SK-N-MC (cell line): ENCODE measurements at regions not wholly inside any gene's neighbourhood (a gene's known extent, or its start where the extent isn't known, plus 50 kb on each side); places are given as distances from the start of the nearest gene placed in this dataset.

Experiments
- DNase-seq: peaks from one replicate; pipeline ENCODE4 v3.0.0-alpha.2; 2011; ENCODE audit warnings: low read depth, low spot score
- H3K27ac ChIP-seq: fragments of 200-600 bp; sonication (generic); 2 replicates; pipeline ENCODE4 v1.5.1; 2016; ENCODE audit warnings: mixed run types
- H3K36me3 ChIP-seq: fragments of 200-600 bp; sonication (generic); 2 replicates; pipeline ENCODE4 v1.6.1; 2017; ENCODE audit warnings: antibody characterized with exemption, low read length, mixed read lengths; ENCODE audit not compliant: insufficient read depth
- H3K4me3 ChIP-seq: fragments of 200-600 bp; sonication (generic); 2 replicates; pipeline ENCODE4 v1.5.1; 2016
- H3K9ac ChIP-seq: fragments of 200-600 bp; sonication (generic); 2 replicates; pipeline ENCODE4 v1.8.0; 2017; ENCODE audit warnings: mixed run types, mixed read lengths; ENCODE audit not compliant: insufficient read length
- H3K9me3 ChIP-seq: fragments of 200-600 bp; sonication (generic); 2 replicates; pipeline ENCODE4 v1.6.1; 2017; ENCODE audit warnings: low read depth, mild to moderate bottlenecking, antibody characterized with exemption, low read length, moderate library complexity, mixed read lengths
- EZH2 ChIP-seq: fragments of 200-600 bp; sonication (generic); IDR thresholded peaks from one replicate; pipeline ENCODE4 v1.6.1; 2017; ENCODE audit warnings: antibody characterized with exemption
- FOXP2 ChIP-seq: optimal IDR thresholded peaks from 2 replicates; pipeline ENCODE3; 2011; ENCODE audit warnings: mild to moderate bottlenecking, moderate library complexity; ENCODE audit not compliant: insufficient read depth; ENCODE audit errors: extremely low read length, control extremely low read depth
- POLR2AphosphoS5 ChIP-seq: IDR thresholded peaks from 2 replicates; pipeline ENCODE4 v1.6.1; 2012; ENCODE audit warnings: mild to moderate bottlenecking, low read depth, low read length, borderline replicate concordance

- no peak overlapping the region for H3K9ac ChIP-seq
- no peaks in the 10 kb centered on the region for H3K36me3 ChIP-seq
- no peaks in the 10 kb centered on the region for H3K9me3 ChIP-seq
- H3K4me3 ChIP-seq: no peak overlapping the region
- DNase-seq: no peak
- H3K27ac ChIP-seq: no peak overlapping the region
- TF ChIP-seq FOXP2: no peak
- TF ChIP-seq POLR2AphosphoS5: no peak
- no peak for TF ChIP-seq EZH2
Observed at GRCh38 chr18:67074309-67074708, 442.2 kb downstream of the DSEL start.

- Histone ChIP-seq H3K4me3 (no peak overlapping the region), H3K9ac (no peak overlapping the region), H3K27ac (no peak overlapping the region), H3K9me3 (no peaks in the 10 kb centered on the region), H3K36me3 (no peaks in the 10 kb centered on the region)
- TF ChIP-seq EZH2 (no peak), POLR2AphosphoS5 (no peak), FOXP2 (no peak)
- DNase-seq: no peak
Observed at GRCh38 chr18:67072791-67073190, 443.7 kb downstream of the DSEL start.

GRCh38 chr18:67068608-67069007, 447.9 kb downstream of the DSEL start:
- no peaks in the 10 kb centered on the region for H3K9me3 ChIP-seq
- no peaks in the 10 kb centered on the region for H3K36me3 ChIP-seq
- DNase-seq: no peak
- no peak overlapping the region for H3K4me3 ChIP-seq
- H3K27ac ChIP-seq: 0 out of 2 replicates have a peak overlapping the region, but pooled peaks have one; percentile 16
- TF ChIP-seq POLR2AphosphoS5 (no peak), FOXP2 (no peak), EZH2 (no peak)
- no peak overlapping the region for H3K9ac ChIP-seq

- DNase-seq: no peak
- no peak for TF ChIP-seq EZH2
- TF ChIP-seq FOXP2: no peak
- TF ChIP-seq POLR2AphosphoS5: no peak
- no peak overlapping the region for H3K4me3 ChIP-seq
- no peaks in the 10 kb centered on the region for H3K9me3 ChIP-seq
- no peaks in the 10 kb centered on the region for H3K36me3 ChIP-seq
- no peak overlapping the region for H3K9ac ChIP-seq
- no peak overlapping the region for H3K27ac ChIP-seq
Observed at GRCh38 chr18:67047334-67047733, 443.4 kb upstream of the CDH19 start.

GRCh38 chr18:67043276-67043675, 439.4 kb upstream of the CDH19 start:
- Histone ChIP-seq H3K27ac (no peak overlapping the region), H3K4me3 (no peak overlapping the region), H3K9ac (no peak overlapping the region), H3K36me3 (no peaks in the 10 kb centered on the region), H3K9me3 (no peaks in the 10 kb centered on the region)
- no peak for DNase-seq
- TF ChIP-seq FOXP2: no peak
- TF ChIP-seq POLR2AphosphoS5: no peak

GRCh38 chr18:67041334-67041733, 437.4 kb upstream of the CDH19 start:
- peak; percentile 22 for DNase-seq
- no peak for TF ChIP-seq POLR2AphosphoS5
- no peak for TF ChIP-seq EZH2
- TF ChIP-seq FOXP2: no peak
- 0 out of 2 replicates have a peak overlapping the region, but pooled peaks have one; percentile 20 for H3K27ac ChIP-seq
- H3K9me3 ChIP-seq: no peaks in the 10 kb centered on the region
- H3K9ac ChIP-seq: no peak overlapping the region
- no peaks in the 10 kb centered on the region for H3K36me3 ChIP-seq
- H3K4me3 ChIP-seq: peak overlapping the region; percentile 19

GRCh38 chr18:67035026-67035425, 431.1 kb upstream of the CDH19 start:
- Histone ChIP-seq H3K9me3 (no peaks in the 10 kb centered on the region), H3K36me3 (no peaks in the 10 kb centered on the region), H3K27ac (no peak overlapping the region), H3K4me3 (no peak overlapping the region), H3K9ac (no peak overlapping the region)
- TF ChIP-seq EZH2: no peak
- TF ChIP-seq FOXP2: no peak
- TF ChIP-seq POLR2AphosphoS5: no peak
- no peak for DNase-seq

GRCh38 chr18:67023059-67023458, 419.2 kb upstream of the CDH19 start:
- no peak overlapping the region for H3K27ac ChIP-seq
- TF ChIP-seq POLR2AphosphoS5 (no peak), EZH2 (no peak), FOXP2 (no peak)
- H3K36me3 ChIP-seq: no peaks in the 10 kb centered on the region
- no peaks in the 10 kb centered on the region for H3K9me3 ChIP-seq
- H3K4me3 ChIP-seq: no peak overlapping the region
- DNase-seq: no peak
- H3K9ac ChIP-seq: no peak overlapping the region

GRCh38 chr18:67010919-67011318, 407.0 kb upstream of the CDH19 start:
- TF ChIP-seq FOXP2 (no peak), EZH2 (no peak), POLR2AphosphoS5 (no peak)
- H3K36me3 ChIP-seq: no peaks in the 10 kb centered on the region

More at GRCh38 chr18:67010919-67011318, 407.0 kb upstream of the CDH19 start:
- Histone ChIP-seq H3K9me3 (no peaks in the 10 kb centered on the region), H3K27ac (no peak overlapping the region), H3K9ac (no peak overlapping the region), H3K4me3 (no peak overlapping the region)
- DNase-seq: no peak
